Liver (tissue), 8 donors: ENCODE measurements at regions not wholly inside any gene's neighbourhood (a gene's known extent, or its start where the extent isn't known, plus 50 kb on each side); places are given as distances from the start of the nearest gene placed in this dataset.

Experiments used
- DNase-seq: peaks from one replicate; pipeline ENCODE4 v3.0.0-alpha.2; 2017; ENCODE audit warnings: low spot score
- H3K27ac ChIP-seq, 2 donors: one replicate each; pipeline ENCODE4 v1.7.0; 2013; ENCODE audit warnings: inconsistent platforms in 2 of 2, low read length in 2 of 2, control low read depth in 1 of 2, low read depth in 1 of 2, mild to moderate bottlenecking in 1 of 2
- H3K27me3 ChIP-seq, 4 donors: one replicate each; pipeline versions ENCODE4 v1.6.1 to v1.7.0; 2013; ENCODE audit warnings: low read length in 3 of 4, inconsistent platforms in 1 of 4, mild to moderate bottlenecking in 1 of 4, moderate library complexity in 1 of 4; ENCODE audit not compliant: control insufficient read depth in 4 of 4, insufficient read depth in 4 of 4
- H3K36me3 ChIP-seq, 4 donors: one replicate each; pipeline versions ENCODE4 v1.6.1 to v1.7.0; 2013; ENCODE audit warnings: low read length in 3 of 4, mild to moderate bottlenecking in 3 of 4, low read depth in 1 of 4, moderate library complexity in 1 of 4; ENCODE audit not compliant: control insufficient read depth in 4 of 4, insufficient read depth in 3 of 4
- H3K4me1 ChIP-seq, 4 donors: one replicate each; pipeline versions ENCODE4 v1.6.1 to v1.7.0; 2013; ENCODE audit warnings: low read length in 3 of 4, mild to moderate bottlenecking in 3 of 4, moderate library complexity in 1 of 4; ENCODE audit not compliant: control insufficient read depth in 4 of 4, insufficient read depth in 4 of 4
- H3K4me3 ChIP-seq, 3 donors: one replicate each; pipeline versions ENCODE4 v1.6.1 to v1.7.0; 2013; ENCODE audit warnings: low read length in 3 of 3, control low read depth in 1 of 3, low read depth in 1 of 3, mild to moderate bottlenecking in 1 of 3
- H3K9ac ChIP-seq, 2 donors: one replicate each; pipeline ENCODE4 v1.7.0; 2013; ENCODE audit warnings: low read length in 2 of 2, mild to moderate bottlenecking in 2 of 2, moderate library complexity in 2 of 2, control low read depth in 1 of 2, low read depth in 1 of 2
- H3K9me3 ChIP-seq, 4 donors: one replicate each; pipeline versions ENCODE4 v1.6.1 to v1.7.0; 2013; ENCODE audit warnings: low read length in 3 of 4; ENCODE audit not compliant: control insufficient read depth in 4 of 4
- ATF3 ChIP-seq: IDR thresholded peaks from 2 replicates; pipeline ENCODE4 v1.6.1; 2016; ENCODE audit warnings: antibody characterized with exemption
- CTCF ChIP-seq: fragments of 150-350 bp; IDR thresholded peaks from 2 replicates; pipeline ENCODE4 v1.5.1; 2017; ENCODE audit warnings: improper control_type of control experiment, low read depth, low read length; ENCODE audit not compliant: missing input control
- EGR1 ChIP-seq, 2 donors: IDR thresholded peaks; 2 replicates each; pipeline ENCODE4 v1.6.1; 2016 to 2018; ENCODE audit warnings: antibody characterized with exemption in 2 of 2, low read depth in 2 of 2
- FOXA1 ChIP-seq: IDR thresholded peaks from 2 replicates; pipeline ENCODE4 v1.6.1; 2016; ENCODE audit warnings: antibody characterized with exemption
- GABPA ChIP-seq, 2 donors: IDR thresholded peaks in 1 of 2; conservative IDR thresholded peaks in 1 of 2; 2 replicates each; pipeline ENCODE4 v1.6.1; 2016; ENCODE audit warnings: antibody characterized with exemption in 2 of 2, mild to moderate bottlenecking in 1 of 2, moderate library complexity in 1 of 2
- HNF4A ChIP-seq, 2 donors: conservative IDR thresholded peaks; 2 replicates each; pipeline ENCODE4 v1.6.1; 2016; ENCODE audit warnings: antibody characterized with exemption in 2 of 2, mild to moderate bottlenecking in 2 of 2
- HNF4G ChIP-seq: IDR thresholded peaks from 2 replicates; pipeline ENCODE4 v1.6.1; 2016; ENCODE audit warnings: antibody characterized with exemption
- JUND ChIP-seq, 2 donors: IDR thresholded peaks; 2 replicates each; pipeline ENCODE4 v1.6.1; 2016; ENCODE audit warnings: antibody characterized with exemption in 2 of 2
- MAX ChIP-seq: IDR thresholded peaks from 2 replicates; pipeline ENCODE4 v1.6.1; 2016; ENCODE audit warnings: antibody characterized with exemption
- NR2F2 ChIP-seq: IDR thresholded peaks from 2 replicates; pipeline ENCODE4 v1.6.1; 2016; ENCODE audit warnings: antibody characterized with exemption
- REST ChIP-seq: IDR thresholded peaks from 2 replicates; pipeline ENCODE4 v1.6.1; 2016; ENCODE audit warnings: antibody characterized with exemption, mild to moderate bottlenecking
- RXRA ChIP-seq, 2 donors: IDR thresholded peaks; 2 replicates each; pipeline ENCODE4 v1.6.1; 2017 to 2018; ENCODE audit warnings: antibody characterized with exemption in 2 of 2, mild to moderate bottlenecking in 1 of 2
- SP1 ChIP-seq: IDR thresholded peaks from 2 replicates; pipeline ENCODE4 v1.6.1; 2018; ENCODE audit warnings: antibody characterized with exemption, mild to moderate bottlenecking
- TAF1 ChIP-seq: conservative IDR thresholded peaks from 2 replicates; pipeline ENCODE4 v1.6.1; 2016; ENCODE audit warnings: antibody characterized with exemption, mild to moderate bottlenecking
- YY1 ChIP-seq: IDR thresholded peaks from 2 replicates; pipeline ENCODE4 v1.6.1; 2016; ENCODE audit warnings: antibody characterized with exemption, mild to moderate bottlenecking
- WGBS: extraction: QIAGEN DNeasy Blood & Tissue Kit; methylation state at CpG from one replicate; pipeline ENCODE4 v1.1.7; 2013; 5-methylcytosine and 5-hydroxymethylcytosine counted together
- donor health status: healthy.
- donor health status: healthy.
- donor health status: healthy.
- donor health status: healthy.
- donor health status: healthy.

- no peak for TF ChIP-seq NR2F2
- no peak for TF ChIP-seq TAF1
These were observed 110.3 kb upstream of the BACH2 start (continued) for GRCh38 chr6:90406957-90407356.

GRCh38 chr6:90406142-90406794, 109.6 kb upstream of the BACH2 start:
- TF ChIP-seq JUND (IDR thresholded peaks at IDR 0.05) = no peak
- no peak for TF ChIP-seq CTCF
- TF ChIP-seq RXRA (IDR thresholded peaks at IDR 0.05) = no peak
- no peak for TF ChIP-seq FOXA1
- TF ChIP-seq SP1 = no peak
- TF ChIP-seq MAX = no peak
- no peak for TF ChIP-seq HNF4A (conservative IDR thresholded peaks at IDR 0.05)
- no peak for TF ChIP-seq REST
- no peak for TF ChIP-seq TAF1
- TF ChIP-seq ATF3 = no peak
- no peak for TF ChIP-seq HNF4G
- no peak for TF ChIP-seq YY1
- no peak for TF ChIP-seq GABPA (IDR thresholded peaks at IDR 0.05 in 1 of 2, conservative IDR thresholded peaks at IDR 0.05 in 1 of 2)
- TF ChIP-seq EGR1 (IDR thresholded peaks at IDR 0.05; ENCODE audit: low read depth in 2 of 2) = no peak
- Histone ChIP-seq H3K4me3 (no peak overlapping the region), H3K4me1 (no peaks in the 10 kb centered on the region), H3K36me3 (no peaks in the 10 kb centered on the region), H3K27me3 (peaks cover 0 to 2% (median 0%) of the 10 kb centered on the region in 4 donors), H3K9ac (no peak overlapping the region), H3K9me3 (peaks cover 0 to 2% (median 0%) of the 10 kb centered on the region in 4 donors), H3K27ac (no peak overlapping the region)
- 95% methylated on average over 6 of the region's 6 CpGs for WGBS
- no peak for DNase-seq
